Hepatocyte (in vitro differentiated cells): ENCODE measurements at regions not wholly inside any gene's neighbourhood (a gene's known extent, or its start where the extent isn't known, plus 50 kb on each side); places are given as distances from the start of the nearest gene placed in this dataset.

Experiments
- CTCF ChIP-seq: fragments of 200-600 bp; sonication (generic); IDR thresholded peaks from 2 replicates; pipeline ENCODE4 v1.5.1; 2016; ENCODE audit warnings: antibody characterized with exemption, mild to moderate bottlenecking; ENCODE audit not compliant: poor library complexity
- EZH2phosphoT487 ChIP-seq: fragments of 200-600 bp; sonication (generic); IDR thresholded peaks from one replicate; pipeline ENCODE4 v1.6.1; 2018; ENCODE audit warnings: antibody characterized with exemption, mild to moderate bottlenecking, low read depth, moderate library complexity; ENCODE audit not compliant: unreplicated experiment, severe bottlenecking

- TF ChIP-seq EZH2phosphoT487 = no peak
- TF ChIP-seq CTCF = no peak
Observed at GRCh38 chr3:182473191-182473710, 320.1 kb upstream of the ATP11B start.
